GM18520 (cell line): ENCODE measurements at regions not wholly inside any gene's neighbourhood (a gene's known extent, or its start where the extent isn't known, plus 50 kb on each side); places are given as distances from the start of the nearest gene placed in this dataset.
"Not testable (repeated sequence)": the region's sequence is repeated elsewhere in the genome, so short reads cannot be mapped to it uniquely, and the experiment has no call there.

Experiments
- ATAC-seq: cut with Tn5 transposase; IDR thresholded peaks from one replicate; pipeline ENCODE4 v1.9.1; 2021; ENCODE audit not compliant: unreplicated experiment

GRCh38 chr1:185408700-185409270 is 91.7 kb upstream of the IVNS1ABP start:
- no peak for ATAC-seq

DNA sequence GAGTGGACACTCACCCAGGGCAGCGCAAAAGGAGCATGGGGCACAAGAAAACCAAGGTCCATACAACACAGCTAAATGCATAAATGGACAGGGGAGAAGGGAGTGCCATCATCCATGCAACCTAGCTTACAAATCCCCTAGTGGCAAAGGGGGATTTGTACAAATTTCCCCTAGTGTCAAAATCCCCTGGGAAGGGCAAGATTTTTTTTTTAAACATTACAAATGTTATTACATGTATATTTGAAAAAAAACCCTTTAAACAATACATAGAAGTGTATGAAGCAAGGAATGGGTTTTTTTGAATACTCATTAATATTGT is 89.6 kb upstream of the IVNS1ABP start:
- no peak for ATAC-seq

- ATAC-seq, result no peak
These were observed 89.1 kb upstream of the IVNS1ABP start for GRCh38 chr1:185406006-185406690.

DNA sequence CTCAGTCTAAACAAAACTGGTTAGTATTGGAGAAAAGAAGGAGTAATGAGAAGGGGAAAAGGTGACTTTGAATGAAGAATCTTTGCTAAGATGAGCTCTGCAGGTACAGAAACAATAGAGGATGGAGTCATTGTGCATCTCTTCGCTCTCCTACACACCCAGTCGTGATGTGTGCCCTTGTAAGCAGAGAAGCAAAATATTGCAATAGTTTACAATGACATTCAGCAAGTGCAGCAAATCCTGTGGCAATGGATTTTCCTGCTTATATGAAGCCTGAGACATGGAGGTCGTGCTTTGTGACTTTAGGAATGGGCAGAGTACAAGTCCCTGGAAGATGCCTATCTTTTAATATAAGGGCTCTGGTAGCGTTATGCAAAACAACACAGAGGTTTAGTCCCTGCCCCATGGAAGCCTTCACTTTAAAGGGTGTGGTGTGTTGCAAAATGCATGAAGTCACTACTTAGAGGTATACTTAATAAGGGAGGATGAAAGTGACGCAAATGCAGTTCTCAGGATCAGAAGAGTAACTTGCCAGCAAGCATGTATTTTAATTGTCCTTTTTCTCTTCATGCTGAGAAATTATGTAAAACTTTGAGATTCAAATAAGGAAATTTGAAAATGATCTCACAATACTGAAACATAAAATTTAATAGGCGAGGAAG is 88.0 kb upstream of the IVNS1ABP start:
- no peak for ATAC-seq

- ATAC-seq, result no peak
These were observed 87.2 kb upstream of the IVNS1ABP start for GRCh38 chr1:185404291-185404690.

DNA sequence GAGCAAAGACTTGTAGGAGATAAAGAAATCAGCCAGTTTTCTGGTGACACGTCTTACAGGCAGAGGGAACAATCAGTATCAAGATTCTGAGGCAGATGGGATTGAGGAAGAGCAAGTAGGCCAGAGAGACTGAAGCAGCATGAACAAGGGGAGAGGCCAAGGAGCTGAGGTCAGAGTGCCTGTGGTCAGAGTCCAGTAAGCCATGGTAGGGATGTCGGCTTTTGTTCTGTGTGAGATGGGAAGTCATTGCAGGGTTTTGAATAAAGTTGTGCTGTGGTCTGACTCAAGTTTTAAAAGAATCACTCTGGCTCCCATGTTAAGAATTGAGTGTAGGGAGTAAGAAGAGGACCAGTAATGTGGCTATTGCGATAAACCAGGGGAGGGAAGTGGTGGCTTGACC is 85.9 kb upstream of the IVNS1ABP start:
- ATAC-seq, result no peak

GRCh38 chr1:185401019-185401418 is 84.0 kb upstream of the IVNS1ABP start:
- no peak for ATAC-seq

GRCh38 chr1:185400052-185400451 is 83.0 kb upstream of the IVNS1ABP start:
- no peak for ATAC-seq

- no peak for ATAC-seq
These were observed 81.6 kb upstream of the IVNS1ABP start for GRCh38 chr1:185398599-185398998.

- peak; percentile 50 for ATAC-seq
These were observed 81.0 kb upstream of the IVNS1ABP start for GRCh38 chr1:185398022-185398421.

- ATAC-seq, result no peak
These were observed 80.1 kb upstream of the IVNS1ABP start for GRCh38 chr1:185397183-185397582.

DNA sequence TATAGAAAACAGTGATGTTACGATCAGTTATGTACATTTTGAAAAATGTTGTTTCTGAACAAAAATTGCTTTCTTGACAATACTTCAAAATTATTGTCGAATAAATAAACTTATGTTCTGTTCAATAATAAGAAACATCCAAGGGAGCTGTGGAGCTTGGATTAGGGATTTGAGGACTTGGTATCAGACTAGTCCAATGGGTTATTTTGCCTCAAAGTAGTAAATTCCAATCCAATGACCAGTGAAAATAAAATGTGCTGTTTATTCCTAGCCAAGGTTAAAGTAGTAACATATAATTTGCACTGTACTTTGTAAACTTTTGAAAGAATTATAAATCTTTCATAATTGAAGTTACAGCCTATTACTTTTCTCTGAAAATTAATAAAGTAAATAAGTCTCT is 79.1 kb upstream of the IVNS1ABP start:
- ATAC-seq, result no peak

DNA sequence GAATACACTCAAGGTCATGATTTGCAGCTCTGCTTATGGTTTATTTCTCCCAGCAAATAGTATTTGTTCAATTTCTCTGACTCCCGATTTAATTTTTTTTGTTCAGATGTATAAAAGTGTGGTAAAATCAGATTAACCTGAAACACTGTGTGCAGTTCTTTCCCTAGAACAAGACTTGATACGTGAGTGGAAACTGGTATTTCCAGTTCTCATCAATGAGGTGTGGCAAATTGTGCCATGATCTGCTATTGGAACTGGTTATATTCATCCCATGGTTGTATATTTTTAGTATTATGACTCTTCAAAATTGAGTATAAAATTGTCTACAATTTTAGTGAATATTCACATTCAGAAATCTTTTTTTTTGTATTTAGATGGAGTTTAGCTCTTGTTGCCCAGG is 76.8 kb upstream of the IVNS1ABP start:
- ATAC-seq, result no peak

DNA sequence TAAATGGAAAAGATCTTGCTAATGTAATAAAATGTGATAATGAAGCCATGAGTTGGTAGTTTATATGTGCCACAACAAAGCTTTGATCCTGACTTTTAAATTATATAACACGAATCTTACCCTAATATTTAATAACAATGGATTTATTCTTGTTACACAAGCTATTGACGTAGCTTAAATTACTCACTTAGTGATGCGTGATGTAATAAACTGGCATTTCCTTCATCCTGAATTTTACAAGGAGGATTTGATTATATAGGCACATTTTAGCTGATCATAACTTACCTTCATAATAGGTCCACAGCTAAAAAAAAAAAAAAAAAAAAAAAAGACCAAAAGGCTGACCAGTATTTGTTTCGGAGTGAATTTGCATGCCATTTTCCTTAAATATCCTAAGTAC is 76.2 kb upstream of the IVNS1ABP start:
- ATAC-seq, result no peak

DNA sequence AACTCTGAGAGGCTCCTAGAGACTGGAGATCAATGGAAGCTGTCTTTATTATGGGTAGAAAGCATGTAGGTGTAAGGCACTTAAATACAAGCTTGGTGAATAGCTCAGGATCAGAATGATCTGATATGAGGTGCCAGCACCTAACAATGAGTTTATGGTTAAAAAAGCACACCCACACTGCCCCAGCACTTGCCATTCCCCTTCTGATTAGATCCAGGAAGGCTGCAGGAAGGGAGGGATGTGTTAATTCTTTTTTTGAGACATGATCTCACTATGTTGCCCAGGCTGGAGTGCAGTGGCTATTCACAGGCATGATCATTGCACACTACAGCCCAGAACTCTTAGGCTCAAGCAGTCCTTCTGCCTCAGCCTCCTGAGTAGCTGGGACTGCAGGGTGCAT is 71.8 kb upstream of the IVNS1ABP start:
- ATAC-seq, result no peak

GRCh38 chr1:185388346-185388745 is 71.3 kb upstream of the IVNS1ABP start:
- no peak for ATAC-seq

DNA sequence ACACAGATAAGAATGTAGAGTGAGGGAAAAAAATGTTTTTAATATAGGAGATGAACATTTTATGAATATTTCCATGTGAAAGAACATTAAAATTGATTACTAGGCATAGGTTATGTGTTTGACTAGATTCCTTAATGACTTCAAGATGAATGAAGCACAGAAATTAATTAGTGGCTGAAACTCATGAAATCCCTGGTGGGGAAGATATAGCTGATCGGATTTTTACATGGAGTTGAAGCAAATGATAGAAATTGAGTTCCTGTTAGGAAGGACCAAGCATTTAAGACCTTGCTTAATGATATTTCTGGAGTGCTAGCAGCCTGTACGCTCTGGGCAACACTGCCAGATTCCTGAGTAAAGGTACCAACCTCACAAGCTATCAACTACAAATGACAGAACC is 68.9 kb upstream of the IVNS1ABP start:
- ATAC-seq, result no peak

DNA sequence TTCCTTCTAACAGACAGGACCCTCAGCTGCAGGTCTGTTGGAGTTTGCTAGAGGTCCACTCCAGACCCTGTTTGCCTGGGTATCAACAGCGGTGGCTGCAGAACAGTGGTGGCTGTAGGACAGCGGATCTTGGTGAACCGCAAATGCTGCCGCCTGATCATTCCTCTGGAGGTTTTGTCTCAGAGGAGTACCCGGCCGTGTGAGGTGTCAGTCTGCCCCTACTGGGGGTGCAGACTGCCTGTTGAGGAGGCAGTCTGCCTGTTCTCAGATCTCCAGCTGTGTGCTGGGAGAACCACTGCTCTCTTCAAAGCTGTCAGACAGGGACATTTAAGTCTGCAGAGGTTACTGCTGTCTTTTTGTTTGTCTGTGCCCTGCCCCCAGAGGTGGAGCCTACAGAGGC is 66.8 kb upstream of the IVNS1ABP start:
- not testable (repeated sequence) for ATAC-seq

DNA sequence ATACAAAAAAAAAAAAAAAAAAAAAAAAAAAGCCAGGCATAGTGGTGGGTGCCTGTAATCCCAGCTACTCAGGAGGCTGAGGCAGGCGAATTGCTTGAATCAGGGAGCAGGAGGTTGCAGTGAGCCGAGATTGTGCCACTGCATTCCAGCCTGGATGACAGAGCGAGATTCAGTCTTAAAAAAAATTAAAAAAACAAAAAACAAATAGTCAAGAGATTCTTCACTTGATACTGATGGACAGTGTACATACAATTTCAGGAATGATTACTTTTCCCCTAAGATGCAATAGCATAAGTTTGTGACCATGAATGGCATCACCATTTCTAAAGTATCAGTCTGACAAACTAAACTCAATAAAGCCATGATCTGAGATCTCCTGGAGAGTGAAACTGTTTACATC is 60.8 kb upstream of the IVNS1ABP start:
- no peak for ATAC-seq

GRCh38 chr1:185376840-185377635 is 60.0 kb upstream of the IVNS1ABP start:
- no peak for ATAC-seq

GRCh38 chr1:185376288-185376687 is 59.2 kb upstream of the IVNS1ABP start:
- ATAC-seq, result peak; percentile 45

- ATAC-seq, result no peak
These were observed 58.5 kb upstream of the IVNS1ABP start for GRCh38 chr1:185375583-185375982.
